ENCODE measurements at regions not wholly inside any gene's neighbourhood (a gene's known extent, or its start where the extent isn't known, plus 50 kb on each side); places are given as distances from the start of the nearest gene placed in this dataset.

GRCh38 chr5:103894882-103895281 is 332.3 kb upstream of the NUDT12 start:
- intact Hi-C loops (cut with micrococcal nuclease) = no loop called here
- no peak overlapping the region for H3K4me3 ChIP-seq (replicated peaks in 1 of 3; ENCODE audit: insufficient read depth in 1 of 3, low read depth in 1 of 3, low read length in 3 of 3)
- CTCF ChIA-PET = no interaction called here
- H3K9me1 ChIP-seq (replicated peaks; ENCODE audit: control insufficient read depth, extremely low read depth, insufficient read depth, low read length) = no peaks in the 10 kb centered on the region
- no peak for FAIRE-seq
- no peak overlapping the region for H3K27ac ChIP-seq (ENCODE audit: insufficient read depth, low read depth, low read length)
- no peak overlapping the region for H3K9ac ChIP-seq (replicated peaks; ENCODE audit: extremely low read depth, insufficient read depth, low read length)
- no peak overlapping the region for H3K4me2 ChIP-seq (ENCODE audit: insufficient read depth, low read length)
- H3K27me3 ChIP-seq (ENCODE audit: control insufficient read depth in 2 of 2, insufficient read depth in 2 of 2, low read length in 2 of 2) = no peaks in the 10 kb centered on the region
- BruUV-seq (replicated peaks) = no TSS peak
- no peaks in the 10 kb centered on the region for H3K36me3 ChIP-seq (ENCODE audit: control insufficient read depth in 2 of 2, extremely low read depth in 1 of 2, insufficient read depth in 2 of 2, low read length in 2 of 2)
- no peak for TF ChIP-seq EZH2 (IDR thresholded peaks at IDR 0.05; ENCODE audit: borderline replicate concordance, low read depth, low read length, severe bottlenecking)
- TF ChIP-seq POLR2A (IDR thresholded peaks at IDR 0.05; ENCODE audit: low read depth, low read length) = no peak
- TF ChIP-seq CTCF (IDR thresholded peaks at IDR 0.05; ENCODE audit: extremely low read depth in 1 of 2, insufficient read depth in 1 of 2, low read depth in 1 of 2, low read length in 2 of 2) = no peak
- TF ChIP-seq GATA2 (IDR thresholded peaks at IDR 0.05; ENCODE audit: insufficient read depth, insufficient read length, low read depth, low read length) = no peak
- no peak for TF ChIP-seq MAX (IDR thresholded peaks at IDR 0.05; ENCODE audit: insufficient read depth, insufficient read length)
- TF ChIP-seq MYC (IDR thresholded peaks at IDR 0.05; ENCODE audit: low read depth, low read length) = no peak
- TF ChIP-seq JUN (IDR thresholded peaks at IDR 0.05; ENCODE audit: borderline replicate concordance, insufficient read depth, insufficient read length, low read depth) = no peak
- TF ChIP-seq POLR2AphosphoS5 (IDR thresholded peaks at IDR 0.05; ENCODE audit: insufficient read depth, low read depth, low read length) = no peak
- TF ChIP-seq FOS (IDR thresholded peaks at IDR 0.05; ENCODE audit: borderline replicate concordance, insufficient read depth, low read length) = no peak
- DNase-seq (ENCODE audit: low read depth, low spot score) = no peak
- H3K4me1 ChIP-seq (ENCODE audit: control insufficient read depth, extremely low read depth, insufficient read depth, low read length) = no peaks in the 10 kb centered on the region
- H3K9me3 ChIP-seq (replicated peaks; ENCODE audit: control insufficient read depth, insufficient read depth, low read length) = no peaks in the 10 kb centered on the region
- POLR2A ChIA-PET = no interaction called here
- dilution Hi-C loops (cut with MboI; ENCODE audit: extremely low pct_ligation_motif_present, low sequenced_read_pairs) = no loop called here
- no peaks in the 10 kb centered on the region for H3K79me2 ChIP-seq (ENCODE audit: control insufficient read depth, insufficient read depth, low read length)
- no peaks in the 10 kb centered on the region for H4K20me1 ChIP-seq (replicated peaks; ENCODE audit: control insufficient read depth, extremely low read depth, insufficient read depth, low read length)
- no peak overlapping the region for H2AFZ ChIP-seq (ENCODE audit: low read depth, low read length)

Measured in endothelial cell of umbilical vein (primary cell).